ENCODE measurements at regions not wholly inside any gene's neighbourhood (a gene's known extent, or its start where the extent isn't known, plus 50 kb on each side); places are given as distances from the start of the nearest gene placed in this dataset.

- TF ChIP-seq YY1 (IDR thresholded peaks at IDR 0.05; ENCODE audit: low read depth, low read length) (no peak), SRF (IDR thresholded peaks at IDR 0.05; ENCODE audit: low read depth, low read length) (no peak), CTCF (IDR thresholded peaks at IDR 0.05; ENCODE audit: control extremely low read depth in 1 of 3, insufficient read depth in 1 of 3, low read depth in 1 of 3, low read length in 3 of 3) (no peak), ASH2L (IDR thresholded peaks at IDR 0.05; ENCODE audit: low read length) (no peak), POLR2AphosphoS5 (IDR thresholded peaks at IDR 0.05; ENCODE audit: low read depth, low read length) (no peak), POLR2A (IDR thresholded peaks at IDR 0.05; ENCODE audit: control extremely low read depth in 1 of 2, low read depth in 2 of 2, low read length in 2 of 2) (no peak)
These were observed 150.5 kb upstream of the NAV2 start for GRCh38 chr11:19562156-19562555.
